Kidney (tissue), 13 donors: ENCODE measurements at regions not wholly inside any gene's neighbourhood (a gene's known extent, or its start where the extent isn't known, plus 50 kb on each side); places are given as distances from the start of the nearest gene placed in this dataset.

Experiments
- DNase-seq, 5 donors: peaks; one replicate each; pipeline ENCODE4 v3.0.0-alpha.2; 2013 to 2020
- FAIRE-seq: peaks from 2 replicates; lab custom pipeline; 2012; peaks lifted over from hg19 to GRCh38; lab: Jason Lieb, UNC
- H3K27ac ChIP-seq, 2 donors: one replicate each; pipeline ENCODE4 v1.7.0; 2013; ENCODE audit warnings: low read depth in 2 of 2, low read length in 2 of 2, inconsistent platforms in 1 of 2
- H3K27me3 ChIP-seq: one replicate; pipeline ENCODE4 v1.7.1; 2013; ENCODE audit warnings: low read length, inconsistent platforms; ENCODE audit not compliant: control insufficient read depth, insufficient read depth
- H3K36me3 ChIP-seq, 3 donors: one replicate each; pipeline versions ENCODE4 v1.7.0 to v1.7.1; 2013; ENCODE audit warnings: low read length in 3 of 3, control low read depth in 1 of 3, inconsistent platforms in 1 of 3; ENCODE audit not compliant: insufficient read depth in 3 of 3, control insufficient read depth in 2 of 3
- H3K4me1 ChIP-seq, 3 donors: one replicate each; pipeline versions ENCODE4 v1.7.0 to v1.7.1; 2013; ENCODE audit warnings: low read length in 3 of 3, inconsistent platforms in 1 of 3, low read depth in 1 of 3; ENCODE audit not compliant: control insufficient read depth in 2 of 3, insufficient read depth in 2 of 3
- H3K4me3 ChIP-seq, 3 donors: one replicate each; pipeline versions ENCODE4 v1.7.0 to v1.8.1; 2013; ENCODE audit warnings: low read length in 3 of 3, control low read depth in 1 of 3, inconsistent platforms in 1 of 3
- H3K9ac ChIP-seq, 3 donors: one replicate each; pipeline versions ENCODE4 v1.7.0 to v1.7.1; 2013; ENCODE audit warnings: low read length in 3 of 3, control low read depth in 1 of 3, inconsistent platforms in 1 of 3
- H3K9me3 ChIP-seq, 3 donors: one replicate each; pipeline versions ENCODE4 v1.7.0 to v1.7.1; 2013; ENCODE audit warnings: low read length in 3 of 3, control low read depth in 1 of 3, inconsistent platforms in 1 of 3; ENCODE audit not compliant: control insufficient read depth in 2 of 3, insufficient read depth in 1 of 3
- intact Hi-C: fragments of 100-400 bp; cut with DNase I; formaldehyde crosslinking; loops from one replicate; pipeline ENCODE4 v1.11.1; 2022
- TF ChIP-seq, protein P1 (sequence below): IDR thresholded peaks from 3 replicates; pipeline ENCODE4 v1.5.1; 2012; ENCODE audit warnings: mild to moderate bottlenecking, moderate library complexity, borderline replicate concordance; ENCODE audit not compliant: insufficient read depth; ENCODE audit errors: extremely low read depth
- donor health status: control.
- donor health status: control.
- donor health status: control.
- donor health status: control.
- donor health status: control.
- donor health status: DM: yes; HTN: yes; CAD: no.
- donor health status: Normal renal cell carcinoma (clear cell type).

GRCh38 chr5:21142791-21143190, 1154.8 kb upstream of the CDH18 start:
- no peak for FAIRE-seq

GRCh38 chr5:21140987-21141386, 1153.0 kb upstream of the CDH18 start:
- FAIRE-seq, result no peak
- H3K9ac ChIP-seq, result no peak overlapping the region
- TF ChIP-seq, protein P1, sequence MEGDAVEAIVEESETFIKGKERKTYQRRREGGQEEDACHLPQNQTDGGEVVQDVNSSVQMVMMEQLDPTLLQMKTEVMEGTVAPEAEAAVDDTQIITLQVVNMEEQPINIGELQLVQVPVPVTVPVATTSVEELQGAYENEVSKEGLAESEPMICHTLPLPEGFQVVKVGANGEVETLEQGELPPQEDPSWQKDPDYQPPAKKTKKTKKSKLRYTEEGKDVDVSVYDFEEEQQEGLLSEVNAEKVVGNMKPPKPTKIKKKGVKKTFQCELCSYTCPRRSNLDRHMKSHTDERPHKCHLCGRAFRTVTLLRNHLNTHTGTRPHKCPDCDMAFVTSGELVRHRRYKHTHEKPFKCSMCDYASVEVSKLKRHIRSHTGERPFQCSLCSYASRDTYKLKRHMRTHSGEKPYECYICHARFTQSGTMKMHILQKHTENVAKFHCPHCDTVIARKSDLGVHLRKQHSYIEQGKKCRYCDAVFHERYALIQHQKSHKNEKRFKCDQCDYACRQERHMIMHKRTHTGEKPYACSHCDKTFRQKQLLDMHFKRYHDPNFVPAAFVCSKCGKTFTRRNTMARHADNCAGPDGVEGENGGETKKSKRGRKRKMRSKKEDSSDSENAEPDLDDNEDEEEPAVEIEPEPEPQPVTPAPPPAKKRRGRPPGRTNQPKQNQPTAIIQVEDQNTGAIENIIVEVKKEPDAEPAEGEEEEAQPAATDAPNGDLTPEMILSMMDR, result no peak

More at GRCh38 chr5:21142791-21143190, 1154.8 kb upstream of the CDH18 start:
- no peaks in the 10 kb centered on the region for H3K9me3 ChIP-seq
- no peaks in the 10 kb centered on the region for H3K36me3 ChIP-seq
- H3K4me1 ChIP-seq, result no peaks in the 10 kb centered on the region
- no peak overlapping the region for H3K4me3 ChIP-seq
- no peak for DNase-seq
- intact Hi-C loops, result no loop called here
- H3K9ac ChIP-seq, result no peak overlapping the region
- no peak overlapping the region for H3K27ac ChIP-seq
- TF ChIP-seq, protein P1, result no peak
- H3K27me3 ChIP-seq, result no peaks in the 10 kb centered on the region

GRCh38 chr5:21126236-21126635, 1138.2 kb upstream of the CDH18 start:
- Histone ChIP-seq H3K27me3 (no peaks in the 10 kb centered on the region), H3K9ac (no peak overlapping the region), H3K36me3 (no peaks in the 10 kb centered on the region), H3K27ac (no peak overlapping the region), H3K4me1 (no peaks in the 10 kb centered on the region), H3K9me3 (no peaks in the 10 kb centered on the region), H3K4me3 (no peak overlapping the region)
- FAIRE-seq, result no peak
- intact Hi-C loops, result no loop called here
- TF ChIP-seq, protein P1, result no peak
- no peak for DNase-seq

More at GRCh38 chr5:21140987-21141386, 1153.0 kb upstream of the CDH18 start:
- Histone ChIP-seq H3K4me1 (no peaks in the 10 kb centered on the region), H3K27ac (no peak overlapping the region), H3K4me3 (no peak overlapping the region), H3K27me3 (no peaks in the 10 kb centered on the region), H3K36me3 (no peaks in the 10 kb centered on the region), H3K9me3 (no peaks in the 10 kb centered on the region)
- intact Hi-C loops, result no loop called here
- DNase-seq, result no peak
